ENCODE measurements at regions not wholly inside any gene's neighbourhood (a gene's known extent, or its start where the extent isn't known, plus 50 kb on each side); places are given as distances from the start of the nearest gene placed in this dataset.

DNA sequence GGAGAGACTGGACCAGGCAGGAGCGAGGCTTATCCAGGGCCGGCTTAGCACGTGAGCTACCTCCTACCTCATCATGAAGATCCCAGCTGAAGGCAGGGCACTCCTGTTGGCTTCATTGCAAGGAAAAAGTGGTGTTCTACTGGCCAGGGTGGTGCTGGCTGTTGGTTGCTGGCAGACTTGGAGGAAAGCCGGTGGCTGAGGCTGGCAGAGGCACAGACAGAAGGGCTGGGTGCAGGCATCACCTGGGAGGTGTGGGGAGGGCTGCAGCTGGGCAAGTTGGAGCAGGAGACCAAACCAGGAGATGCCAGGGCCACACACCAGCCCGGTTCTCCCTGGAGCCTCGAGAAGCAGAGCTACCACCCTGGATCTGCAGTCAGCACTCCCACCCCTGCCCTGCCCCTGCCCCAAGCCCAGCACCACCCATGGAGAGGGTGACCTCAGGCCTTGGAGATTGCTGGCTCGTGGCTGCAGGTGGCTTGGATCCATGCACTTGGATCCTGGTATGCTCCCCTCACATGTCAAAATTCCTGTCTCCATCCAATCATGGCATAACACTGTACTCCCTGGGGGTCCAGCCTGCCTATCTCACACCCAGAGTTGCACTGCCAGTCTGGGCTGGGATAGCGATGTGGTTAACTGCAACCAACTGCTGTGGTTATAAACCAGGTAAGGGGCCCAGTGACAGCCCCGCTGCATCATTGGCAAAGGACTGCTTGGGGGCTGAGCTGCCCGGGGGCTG, 49.7 kb downstream of the GLI2 start:
- Histone ChIP-seq H3K27me3 (no peaks in the 10 kb centered on the region), H3K9me3 (no peaks in the 10 kb centered on the region), H3K4me1 (peaks cover 0 to 24% (median 2%) of the 10 kb centered on the region in 4 donors), H3K4me3 (no peak overlapping the region), H3K36me3 (no peaks in the 10 kb centered on the region), H3K27ac (no peak overlapping the region)
- WGBS, 2 donors = 79 to 82% methylated on average over 4 to 9 of the region's 10 CpGs
- TF ChIP-seq, protein P1, sequence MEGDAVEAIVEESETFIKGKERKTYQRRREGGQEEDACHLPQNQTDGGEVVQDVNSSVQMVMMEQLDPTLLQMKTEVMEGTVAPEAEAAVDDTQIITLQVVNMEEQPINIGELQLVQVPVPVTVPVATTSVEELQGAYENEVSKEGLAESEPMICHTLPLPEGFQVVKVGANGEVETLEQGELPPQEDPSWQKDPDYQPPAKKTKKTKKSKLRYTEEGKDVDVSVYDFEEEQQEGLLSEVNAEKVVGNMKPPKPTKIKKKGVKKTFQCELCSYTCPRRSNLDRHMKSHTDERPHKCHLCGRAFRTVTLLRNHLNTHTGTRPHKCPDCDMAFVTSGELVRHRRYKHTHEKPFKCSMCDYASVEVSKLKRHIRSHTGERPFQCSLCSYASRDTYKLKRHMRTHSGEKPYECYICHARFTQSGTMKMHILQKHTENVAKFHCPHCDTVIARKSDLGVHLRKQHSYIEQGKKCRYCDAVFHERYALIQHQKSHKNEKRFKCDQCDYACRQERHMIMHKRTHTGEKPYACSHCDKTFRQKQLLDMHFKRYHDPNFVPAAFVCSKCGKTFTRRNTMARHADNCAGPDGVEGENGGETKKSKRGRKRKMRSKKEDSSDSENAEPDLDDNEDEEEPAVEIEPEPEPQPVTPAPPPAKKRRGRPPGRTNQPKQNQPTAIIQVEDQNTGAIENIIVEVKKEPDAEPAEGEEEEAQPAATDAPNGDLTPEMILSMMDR (IDR thresholded peaks at IDR 0.05) = no peak
- TF ChIP-seq EP300 (IDR thresholded peaks at IDR 0.05) (no peak), POLR2A (IDR thresholded peaks at IDR 0.05) (no peak)
- no peak for DNase-seq (ENCODE audit: low spot score in 2 of 2)

DNA sequence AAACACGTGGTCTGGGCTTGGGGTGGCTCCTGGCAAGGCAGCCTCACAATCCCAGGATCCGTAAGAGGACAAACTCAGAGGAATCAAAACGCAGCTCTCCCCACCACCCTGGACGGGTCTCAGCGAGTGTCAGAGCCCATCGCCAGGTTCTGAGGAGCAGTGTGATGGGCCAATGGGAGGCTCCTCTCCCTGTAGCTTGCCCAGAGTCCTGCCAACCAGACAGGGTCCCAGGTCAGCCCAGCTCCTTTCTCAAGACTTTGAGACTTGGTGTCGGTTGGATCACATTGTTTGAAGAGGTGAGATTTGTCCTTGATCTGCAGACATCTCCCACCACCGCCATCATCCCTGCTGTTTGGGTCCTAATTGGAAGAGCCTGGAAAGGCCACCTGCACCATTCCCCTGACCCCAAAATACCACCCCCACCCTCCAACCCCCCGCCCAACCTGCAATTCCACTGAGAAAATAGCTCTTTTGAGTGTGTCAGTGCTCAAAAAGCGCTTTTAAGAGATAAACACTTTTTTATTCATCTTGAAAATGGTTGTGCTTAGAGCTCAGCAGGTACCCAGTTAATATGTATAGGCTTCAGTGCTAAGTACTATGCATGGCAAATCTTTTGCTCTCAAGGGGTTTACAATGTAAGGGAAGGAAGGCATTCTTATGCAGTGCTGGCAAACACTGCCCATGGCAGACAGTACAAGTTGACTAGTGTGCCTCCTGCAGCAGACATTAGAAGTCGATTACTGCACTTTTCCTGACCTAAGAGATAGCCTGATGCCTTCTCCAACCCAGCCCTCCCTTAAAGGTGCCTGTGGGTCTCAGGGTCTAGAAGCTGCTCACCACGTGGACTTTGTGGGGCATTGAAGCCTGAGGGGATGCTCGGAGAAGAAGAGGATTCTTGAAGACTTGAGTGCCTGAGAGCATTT, 50.6 kb downstream of the GLI2 start:
- H3K4me3 ChIP-seq = no peak overlapping the region
- H3K4me1 ChIP-seq = peaks cover 0 to 22% (median 2%) of the 10 kb centered on the region in 4 donors
- H3K27me3 ChIP-seq = no peaks in the 10 kb centered on the region
- WGBS, 2 donors = 76 to 89% methylated on average over 8 to 13 of the region's 13 CpGs
- H3K36me3 ChIP-seq = no peaks in the 10 kb centered on the region
- H3K27ac ChIP-seq = no peak overlapping the region
- TF ChIP-seq, protein P1 (IDR thresholded peaks at IDR 0.05) = no peak
- no peak for TF ChIP-seq EP300 (IDR thresholded peaks at IDR 0.05)
- TF ChIP-seq POLR2A (IDR thresholded peaks at IDR 0.05) = no peak
- H3K9me3 ChIP-seq = no peaks in the 10 kb centered on the region
- DNase-seq (ENCODE audit: low spot score in 2 of 2) = no peak

DNA sequence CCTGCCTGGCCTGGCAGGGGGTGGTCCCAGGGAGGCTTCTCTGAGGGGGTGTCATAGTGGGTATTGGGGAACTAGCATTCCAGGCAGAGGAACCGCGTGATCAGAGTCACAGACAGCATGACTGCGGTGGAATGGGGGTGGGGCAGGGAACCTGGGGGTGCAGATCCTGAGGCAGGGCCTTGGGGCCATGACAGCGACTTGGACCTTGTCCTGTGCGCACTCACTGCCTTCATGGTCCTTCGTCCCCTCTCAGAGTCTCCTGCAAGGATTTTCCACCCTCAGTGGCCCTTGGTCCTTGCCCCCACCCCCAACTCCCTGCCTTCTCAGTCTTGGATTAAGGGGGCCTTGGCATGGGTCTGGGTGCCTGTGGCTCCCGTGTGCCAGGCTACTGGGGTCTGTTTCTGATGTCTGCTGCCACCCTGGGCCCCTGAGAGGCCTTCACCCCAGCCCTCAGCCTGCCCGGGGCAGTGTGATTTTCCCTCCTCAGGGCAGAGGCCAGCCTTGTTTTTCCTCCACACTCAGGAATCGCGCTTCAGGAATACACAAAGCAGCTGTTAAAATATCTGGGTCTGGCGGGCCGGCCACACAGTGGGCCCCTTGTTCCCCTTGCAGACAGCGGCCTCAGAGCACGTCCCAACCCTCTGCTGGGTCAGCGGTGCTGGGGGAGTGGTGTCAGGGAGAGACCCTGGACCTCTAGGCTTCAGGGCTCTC, 51.6 kb downstream of the GLI2 start:
- no peak overlapping the region for H3K27ac ChIP-seq
- no peaks in the 10 kb centered on the region for H3K9me3 ChIP-seq
- no peaks in the 10 kb centered on the region for H3K36me3 ChIP-seq
- WGBS, 2 donors = 34 to 37% methylated on average over 15 of the region's 15 CpGs
- no peak overlapping the region for H3K4me3 ChIP-seq
- no peak for DNase-seq (ENCODE audit: low spot score in 2 of 2)
- peaks cover 0 to 22% (median 2%) of the 10 kb centered on the region in 4 donors for H3K4me1 ChIP-seq
- H3K27me3 ChIP-seq = no peaks in the 10 kb centered on the region
- TF ChIP-seq, protein P1 (IDR thresholded peaks at IDR 0.05) = no peak
- TF ChIP-seq POLR2A (IDR thresholded peaks at IDR 0.05) (no peak), EP300 (IDR thresholded peaks at IDR 0.05) (no peak)

DNA sequence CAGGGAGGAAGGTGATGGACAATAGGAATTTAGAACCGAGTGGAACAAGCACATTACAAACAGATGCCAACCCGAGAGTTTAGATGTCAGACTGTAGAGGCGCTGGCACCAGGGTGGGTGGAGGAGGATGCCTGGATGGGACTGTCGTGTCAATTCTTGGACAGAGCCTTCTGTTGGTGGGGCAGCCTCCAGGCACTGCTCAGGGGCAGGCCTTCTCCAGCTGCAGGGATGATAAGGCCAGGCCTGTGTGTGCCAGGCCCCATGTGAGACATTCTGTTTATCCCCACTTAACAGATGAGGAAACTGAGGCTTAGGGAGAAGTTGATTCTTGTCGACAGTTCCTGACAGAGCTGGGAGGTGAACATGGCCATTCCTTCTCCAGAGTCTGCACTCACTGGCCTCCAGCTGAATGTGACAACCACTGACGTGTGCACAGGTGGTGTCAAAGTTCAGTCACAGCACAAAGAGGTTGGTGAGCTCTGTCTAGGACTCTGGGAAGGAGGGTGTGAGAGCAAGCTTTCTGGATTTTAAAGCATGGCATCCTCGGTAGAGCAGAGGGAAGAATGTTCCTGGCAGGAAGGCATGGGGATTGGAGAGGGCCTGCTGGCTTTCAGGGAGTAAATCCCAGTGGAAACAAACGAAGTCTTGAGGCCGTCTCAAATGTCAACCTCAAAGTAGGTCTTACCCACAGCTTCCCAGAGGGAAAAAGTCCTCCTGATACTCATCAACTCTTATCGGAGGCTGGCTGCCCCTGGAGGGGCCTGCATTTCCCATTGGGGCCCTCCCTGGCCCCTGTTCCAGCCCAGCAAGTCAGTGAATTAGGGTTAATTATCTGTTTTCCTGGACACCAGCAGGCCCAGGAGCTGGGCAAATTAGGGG, 52.4 kb downstream of the GLI2 start:
- TF ChIP-seq EP300 (IDR thresholded peaks at IDR 0.05) (no peak), POLR2A (IDR thresholded peaks at IDR 0.05) (no peak)
- TF ChIP-seq, protein P1 (IDR thresholded peaks at IDR 0.05) = no peak
- Histone ChIP-seq H3K36me3 (no peaks in the 10 kb centered on the region), H3K27ac (no peak overlapping the region), H3K4me3 (no peak overlapping the region), H3K4me1 (peaks cover 0 to 22% (median 2%) of the 10 kb centered on the region in 4 donors), H3K9me3 (no peaks in the 10 kb centered on the region), H3K27me3 (no peaks in the 10 kb centered on the region)
- 59 to 61% methylated on average over 9 to 10 of the region's 10 CpGs for WGBS, 2 donors
- DNase-seq (ENCODE audit: low spot score in 2 of 2) = no peak
